Osteoblast (primary cell): ENCODE measurements at regions not wholly inside any gene's neighbourhood (a gene's known extent, or its start where the extent isn't known, plus 50 kb on each side); places are given as distances from the start of the nearest gene placed in this dataset.

Source experiments
- DNase-seq: peaks from one replicate; pipeline ENCODE4 v3.0.0; 2011; ENCODE audit warnings: low spot score, mixed read lengths; ENCODE audit not compliant: insufficient read length; ENCODE audit errors: missing footprints
- H2AFZ ChIP-seq: 2 replicates; pipeline ENCODE4 v1.6.0; 2011; ENCODE audit warnings: mild to moderate bottlenecking, low read length
- H3K27ac ChIP-seq: 2 replicates; pipeline ENCODE4 v1.5.1; 2011; ENCODE audit warnings: mild to moderate bottlenecking, low read depth, low read length, moderate library complexity
- H3K27me3 ChIP-seq: 2 replicates; pipeline ENCODE4 v1.6.0; 2012; ENCODE audit warnings: mild to moderate bottlenecking, control low read depth, inconsistent platforms, low read length, moderate library complexity; ENCODE audit not compliant: insufficient read depth
- H3K36me3 ChIP-seq: 2 replicates; pipeline ENCODE4 v1.5.1; 2011; ENCODE audit warnings: mild to moderate bottlenecking, low read length, control low read depth, moderate library complexity; ENCODE audit not compliant: insufficient read depth
- H3K4me1 ChIP-seq: 2 replicates; pipeline ENCODE4 v1.5.1; 2011; ENCODE audit warnings: mild to moderate bottlenecking, low read length, control low read depth, moderate library complexity; ENCODE audit not compliant: insufficient read depth
- H3K4me2 ChIP-seq: 2 replicates; pipeline ENCODE4 v1.6.0; 2011; ENCODE audit warnings: mild to moderate bottlenecking, low read length; ENCODE audit not compliant: insufficient read depth
- H3K4me3 ChIP-seq: fragments of 200-600 bp; sonication (generic); 3 replicates; pipeline ENCODE4 v1.5.1; 2012; ENCODE audit warnings: mild to moderate bottlenecking, low read length, inconsistent platforms; ENCODE audit not compliant: insufficient read depth
- H3K79me2 ChIP-seq: 2 replicates; pipeline ENCODE4 v1.6.0; 2012; ENCODE audit warnings: mild to moderate bottlenecking, low read length, control low read depth, inconsistent platforms; ENCODE audit not compliant: insufficient read depth
- H3K9me3 ChIP-seq: 2 replicates; pipeline ENCODE4 v1.5.1; 2011; ENCODE audit warnings: low read depth, low read length, control low read depth
- H4K20me1 ChIP-seq: 2 replicates; pipeline ENCODE4 v1.6.0; 2012; ENCODE audit warnings: mild to moderate bottlenecking, low read length, control low read depth; ENCODE audit not compliant: insufficient read depth
- CTCF ChIP-seq: IDR thresholded peaks from 2 replicates; pipeline ENCODE4 v1.5.1; 2011; ENCODE audit warnings: mild to moderate bottlenecking, low read depth, low read length, moderate library complexity; ENCODE audit errors: extremely low read depth

- no peaks in the 10 kb centered on the region for H3K27me3 ChIP-seq
- DNase-seq, result no peak
- no peak overlapping the region for H3K4me2 ChIP-seq
- H2AFZ ChIP-seq, result no peak overlapping the region
- no peaks in the 10 kb centered on the region for H4K20me1 ChIP-seq
- no peaks in the 10 kb centered on the region for H3K9me3 ChIP-seq
- no peak for TF ChIP-seq CTCF
- no peak overlapping the region for H3K27ac ChIP-seq
- H3K4me3 ChIP-seq, result no peak overlapping the region
- no peaks in the 10 kb centered on the region for H3K4me1 ChIP-seq
- no peaks in the 10 kb centered on the region for H3K79me2 ChIP-seq
- no peaks in the 10 kb centered on the region for H3K36me3 ChIP-seq
Measured at GRCh38 chr16:76970745-76971099, 220.3 kb upstream of the MON1B start.

GRCh38 chr16:76976101-76976500 is 214.9 kb upstream of the MON1B start:
- Histone ChIP-seq H3K4me2 (no peak overlapping the region), H3K9me3 (no peaks in the 10 kb centered on the region), H3K27me3 (no peaks in the 10 kb centered on the region), H3K79me2 (no peaks in the 10 kb centered on the region), H4K20me1 (no peaks in the 10 kb centered on the region), H3K36me3 (no peaks in the 10 kb centered on the region), H3K27ac (no peak overlapping the region), H3K4me3 (no peak overlapping the region), H2AFZ (no peak overlapping the region), H3K4me1 (no peaks in the 10 kb centered on the region)
- TF ChIP-seq CTCF, result no peak
- DNase-seq, result no peak

GRCh38 chr16:76976756-76977155 is 214.2 kb upstream of the MON1B start:
- H3K4me2 ChIP-seq, result no peak overlapping the region
- H3K4me1 ChIP-seq, result no peaks in the 10 kb centered on the region
- no peaks in the 10 kb centered on the region for H3K79me2 ChIP-seq
- H2AFZ ChIP-seq, result no peak overlapping the region
- no peak for TF ChIP-seq CTCF
- H3K27ac ChIP-seq, result no peak overlapping the region
- H3K9me3 ChIP-seq, result no peaks in the 10 kb centered on the region
- no peaks in the 10 kb centered on the region for H4K20me1 ChIP-seq
- DNase-seq, result no peak
- H3K36me3 ChIP-seq, result no peaks in the 10 kb centered on the region
- no peak overlapping the region for H3K4me3 ChIP-seq
- H3K27me3 ChIP-seq, result no peaks in the 10 kb centered on the region

GRCh38 chr16:76984196-76984595 is 206.8 kb upstream of the MON1B start:
- no peak overlapping the region for H3K4me2 ChIP-seq
- no peaks in the 10 kb centered on the region for H3K9me3 ChIP-seq
- no peak overlapping the region for H3K4me3 ChIP-seq
- no peaks in the 10 kb centered on the region for H3K36me3 ChIP-seq
- no peak overlapping the region for H3K27ac ChIP-seq
- no peaks in the 10 kb centered on the region for H3K79me2 ChIP-seq
- no peaks in the 10 kb centered on the region for H4K20me1 ChIP-seq
- no peaks in the 10 kb centered on the region for H3K4me1 ChIP-seq
- H3K27me3 ChIP-seq, result no peaks in the 10 kb centered on the region
- no peak for TF ChIP-seq CTCF
- H2AFZ ChIP-seq, result no peak overlapping the region
- no peak for DNase-seq
